ENCODE measurements at regions not wholly inside any gene's neighbourhood (a gene's known extent, or its start where the extent isn't known, plus 50 kb on each side); places are given as distances from the start of the nearest gene placed in this dataset.

DNA sequence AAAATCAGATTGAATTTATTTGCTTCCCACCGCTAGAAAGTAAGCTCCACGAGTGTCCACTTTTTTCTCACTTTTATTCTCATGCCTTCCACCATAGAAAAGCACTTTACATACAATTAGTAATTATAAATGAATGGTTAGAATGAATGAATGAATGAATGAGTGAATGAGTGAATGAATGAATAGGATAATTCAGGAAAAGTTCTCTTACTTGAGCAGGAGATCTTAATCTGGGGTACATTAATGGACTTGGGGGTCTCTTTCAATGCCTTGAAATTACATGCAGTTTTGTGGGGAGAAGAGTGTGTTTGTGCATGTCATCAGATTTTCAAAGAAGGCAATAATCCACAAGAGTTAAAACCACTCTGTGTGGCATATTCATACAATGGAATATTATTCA lies 229.9 kb upstream of the NR4A3 start:
- TF ChIP-seq, protein P1, sequence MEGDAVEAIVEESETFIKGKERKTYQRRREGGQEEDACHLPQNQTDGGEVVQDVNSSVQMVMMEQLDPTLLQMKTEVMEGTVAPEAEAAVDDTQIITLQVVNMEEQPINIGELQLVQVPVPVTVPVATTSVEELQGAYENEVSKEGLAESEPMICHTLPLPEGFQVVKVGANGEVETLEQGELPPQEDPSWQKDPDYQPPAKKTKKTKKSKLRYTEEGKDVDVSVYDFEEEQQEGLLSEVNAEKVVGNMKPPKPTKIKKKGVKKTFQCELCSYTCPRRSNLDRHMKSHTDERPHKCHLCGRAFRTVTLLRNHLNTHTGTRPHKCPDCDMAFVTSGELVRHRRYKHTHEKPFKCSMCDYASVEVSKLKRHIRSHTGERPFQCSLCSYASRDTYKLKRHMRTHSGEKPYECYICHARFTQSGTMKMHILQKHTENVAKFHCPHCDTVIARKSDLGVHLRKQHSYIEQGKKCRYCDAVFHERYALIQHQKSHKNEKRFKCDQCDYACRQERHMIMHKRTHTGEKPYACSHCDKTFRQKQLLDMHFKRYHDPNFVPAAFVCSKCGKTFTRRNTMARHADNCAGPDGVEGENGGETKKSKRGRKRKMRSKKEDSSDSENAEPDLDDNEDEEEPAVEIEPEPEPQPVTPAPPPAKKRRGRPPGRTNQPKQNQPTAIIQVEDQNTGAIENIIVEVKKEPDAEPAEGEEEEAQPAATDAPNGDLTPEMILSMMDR (IDR thresholded peaks at IDR 0.05; ENCODE audit: insufficient read depth, low read length) = no peak
- TF ChIP-seq POLR2AphosphoS5 (IDR thresholded peaks at IDR 0.05; ENCODE audit: low read depth) (no peak), GABPA (IDR thresholded peaks at IDR 0.05; ENCODE audit: low read depth) (no peak), SPI1 (IDR thresholded peaks at IDR 0.05; ENCODE audit: borderline replicate concordance, low read depth) (no peak)
- TF ChIP-seq, protein P2, sequence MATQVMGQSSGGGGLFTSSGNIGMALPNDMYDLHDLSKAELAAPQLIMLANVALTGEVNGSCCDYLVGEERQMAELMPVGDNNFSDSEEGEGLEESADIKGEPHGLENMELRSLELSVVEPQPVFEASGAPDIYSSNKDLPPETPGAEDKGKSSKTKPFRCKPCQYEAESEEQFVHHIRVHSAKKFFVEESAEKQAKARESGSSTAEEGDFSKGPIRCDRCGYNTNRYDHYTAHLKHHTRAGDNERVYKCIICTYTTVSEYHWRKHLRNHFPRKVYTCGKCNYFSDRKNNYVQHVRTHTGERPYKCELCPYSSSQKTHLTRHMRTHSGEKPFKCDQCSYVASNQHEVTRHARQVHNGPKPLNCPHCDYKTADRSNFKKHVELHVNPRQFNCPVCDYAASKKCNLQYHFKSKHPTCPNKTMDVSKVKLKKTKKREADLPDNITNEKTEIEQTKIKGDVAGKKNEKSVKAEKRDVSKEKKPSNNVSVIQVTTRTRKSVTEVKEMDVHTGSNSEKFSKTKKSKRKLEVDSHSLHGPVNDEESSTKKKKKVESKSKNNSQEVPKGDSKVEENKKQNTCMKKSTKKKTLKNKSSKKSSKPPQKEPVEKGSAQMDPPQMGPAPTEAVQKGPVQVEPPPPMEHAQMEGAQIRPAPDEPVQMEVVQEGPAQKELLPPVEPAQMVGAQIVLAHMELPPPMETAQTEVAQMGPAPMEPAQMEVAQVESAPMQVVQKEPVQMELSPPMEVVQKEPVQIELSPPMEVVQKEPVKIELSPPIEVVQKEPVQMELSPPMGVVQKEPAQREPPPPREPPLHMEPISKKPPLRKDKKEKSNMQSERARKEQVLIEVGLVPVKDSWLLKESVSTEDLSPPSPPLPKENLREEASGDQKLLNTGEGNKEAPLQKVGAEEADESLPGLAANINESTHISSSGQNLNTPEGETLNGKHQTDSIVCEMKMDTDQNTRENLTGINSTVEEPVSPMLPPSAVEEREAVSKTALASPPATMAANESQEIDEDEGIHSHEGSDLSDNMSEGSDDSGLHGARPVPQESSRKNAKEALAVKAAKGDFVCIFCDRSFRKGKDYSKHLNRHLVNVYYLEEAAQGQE (IDR thresholded peaks at IDR 0.05; ENCODE audit: insufficient replicate concordance, low read depth) = no peak

Data from HL-60 (cell line).